AG09319 (cell line): ENCODE measurements at regions not wholly inside any gene's neighbourhood (a gene's known extent, or its start where the extent isn't known, plus 50 kb on each side); places are given as distances from the start of the nearest gene placed in this dataset.

Experiments
- DNase-seq: peaks from one replicate; pipeline ENCODE4 v3.0.0-alpha.2; 2010; ENCODE audit warnings: low read depth; ENCODE audit errors: extremely low read depth
- CTCF ChIP-seq: IDR thresholded peaks from 2 replicates; pipeline ENCODE4 v1.5.1; 2011; ENCODE audit warnings: low read depth, mild to moderate bottlenecking, inconsistent platforms, low read length, moderate library complexity

GRCh38 chr6:14676064-14676463, 558.5 kb downstream of the CD83 start:
- DNase-seq, result no peak
- TF ChIP-seq CTCF, result no peak

GRCh38 chr6:14676977-14677781, 559.6 kb downstream of the CD83 start:
- DNase-seq, result no peak
- no peak for TF ChIP-seq CTCF

DNA sequence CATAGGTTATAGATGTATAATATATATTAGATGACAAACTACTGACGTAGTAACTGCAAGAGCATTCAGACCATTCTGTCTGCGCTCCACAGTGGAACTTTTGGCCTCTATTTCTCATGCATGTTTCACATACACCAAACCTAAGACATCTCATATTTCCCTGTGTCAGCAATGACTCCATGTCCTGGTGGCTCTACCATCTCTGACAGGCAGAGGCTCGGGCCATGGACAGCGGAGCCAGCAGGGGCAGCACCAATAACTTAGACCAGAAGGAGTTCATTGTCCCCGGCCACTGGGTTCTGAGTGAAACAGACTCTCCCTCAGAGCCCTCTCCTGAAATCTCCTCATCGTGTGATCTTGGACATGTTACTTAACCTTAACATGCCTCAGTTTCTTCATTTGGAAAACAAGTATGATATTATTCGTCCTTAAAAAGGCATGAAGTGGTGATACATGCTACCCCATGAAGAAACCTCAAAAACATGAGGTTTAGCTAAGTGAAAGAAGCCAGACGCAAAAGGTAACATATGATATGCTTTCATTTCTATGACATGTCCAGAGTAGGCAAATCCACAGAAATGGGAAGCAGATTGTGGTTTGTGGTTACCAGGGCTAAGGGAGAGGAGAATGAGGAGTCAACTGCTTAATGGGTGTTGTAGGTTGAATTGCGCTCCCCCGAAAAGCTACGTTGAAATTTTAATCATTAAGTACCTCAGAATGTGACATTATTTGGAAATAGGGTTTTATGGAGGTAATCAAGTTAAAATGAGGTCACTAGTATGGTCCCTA, 564.0 kb upstream of the JARID2 start:
- no peak for DNase-seq
- no peak for TF ChIP-seq CTCF

DNA sequence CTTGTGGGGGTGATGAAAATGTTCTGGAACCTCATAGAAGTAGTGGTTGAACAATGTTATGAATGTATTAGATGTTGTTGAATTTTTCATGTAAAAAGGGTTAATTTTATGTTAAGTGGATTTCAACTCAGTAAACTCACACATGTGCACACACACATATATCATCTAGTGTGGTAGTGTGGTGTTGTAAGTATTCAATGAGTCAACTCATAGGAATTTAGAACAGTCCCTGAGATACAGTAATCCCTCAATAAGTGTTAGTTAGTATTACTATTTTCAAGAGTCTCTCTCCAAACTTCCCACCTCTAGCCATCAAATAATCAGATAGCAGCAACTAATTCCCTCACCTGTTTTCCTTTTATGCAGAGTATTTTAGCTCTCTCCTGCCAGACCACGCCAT, 563.1 kb upstream of the JARID2 start:
- no peak for TF ChIP-seq CTCF
- no peak for DNase-seq

DNA sequence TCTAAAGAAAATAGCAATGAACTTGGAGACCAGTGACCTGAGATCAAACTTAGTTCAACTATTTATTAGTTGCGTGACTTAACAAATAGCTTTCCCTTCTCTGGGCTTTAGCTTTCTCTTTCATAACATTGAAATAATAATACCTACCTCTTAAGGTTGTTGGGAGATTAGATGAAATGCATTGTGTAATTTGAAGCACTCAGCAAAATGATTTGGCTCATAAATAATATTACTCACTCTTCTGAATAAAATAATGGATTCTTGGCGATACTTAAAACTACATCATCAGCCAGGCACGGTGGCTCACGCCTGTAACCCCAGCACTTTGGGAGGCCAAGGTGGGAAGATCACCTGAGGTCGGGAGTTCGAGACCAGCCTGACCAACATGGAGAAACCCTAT, 556.2 kb upstream of the JARID2 start:
- DNase-seq, result no peak
- no peak for TF ChIP-seq CTCF

DNA sequence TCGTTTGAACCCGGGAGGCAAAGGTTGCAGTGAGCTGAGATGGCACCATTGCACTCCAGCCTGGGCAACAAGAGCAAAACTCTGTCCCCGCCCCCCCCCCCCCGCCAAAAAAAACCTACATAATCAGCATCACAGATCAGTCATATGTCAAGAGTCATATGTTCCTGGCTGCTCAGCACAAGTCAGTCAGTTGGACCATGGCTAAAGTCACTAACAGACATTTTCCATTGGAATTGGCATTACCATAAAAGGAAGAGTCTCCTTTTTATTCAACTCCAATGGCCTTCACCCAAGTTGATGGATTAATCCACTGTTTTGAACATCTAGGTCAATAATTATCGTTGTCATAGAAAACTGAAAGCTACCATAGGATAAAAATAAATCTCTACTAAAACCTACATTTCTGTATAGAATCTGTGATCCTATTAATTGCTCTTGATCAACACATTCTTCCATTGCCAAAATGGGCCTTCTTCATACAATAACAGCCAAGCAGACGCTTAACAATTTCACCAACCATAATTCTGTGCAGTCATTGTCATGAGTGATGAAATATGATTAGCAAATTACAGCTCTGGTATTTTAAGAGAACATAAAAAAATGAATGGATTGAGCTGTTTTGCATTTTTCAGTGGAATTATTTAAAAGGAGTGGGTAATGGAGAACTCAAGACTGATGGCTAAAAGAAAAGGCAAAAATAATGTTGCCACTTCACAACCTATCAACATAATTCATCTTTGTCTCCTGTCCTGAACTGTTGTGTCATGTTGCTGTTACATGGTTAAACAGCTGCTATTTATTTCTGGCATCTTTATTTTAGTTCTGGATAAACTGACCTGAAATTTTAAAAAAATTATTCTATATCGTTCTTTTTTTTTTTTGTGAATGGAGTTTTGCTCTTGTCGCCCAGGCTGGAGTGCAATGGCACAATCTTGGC, 555.5 kb upstream of the JARID2 start:
- no peak for TF ChIP-seq CTCF
- DNase-seq, result no peak

GRCh38 chr6:14692208-14692607, 553.7 kb upstream of the JARID2 start:
- DNase-seq, result no peak
- TF ChIP-seq CTCF, result no peak
